ENCODE measurements at regions not wholly inside any gene's neighbourhood (a gene's known extent, or its start where the extent isn't known, plus 50 kb on each side); places are given as distances from the start of the nearest gene placed in this dataset.
A peak's percentile ranks its signal among the peaks of the same experiment; 100 is the strongest.

- peaks cover 0 to 16% (median 0%) of the 10 kb centered on the region in 3 donors for H3K4me1 ChIP-seq (ENCODE audit: control insufficient read depth in 2 of 3, insufficient read depth in 2 of 3, low read depth in 1 of 3, low read length in 3 of 3)
- H3K27me3 ChIP-seq (ENCODE audit: control insufficient read depth, insufficient read depth, low read length) = no peaks in the 10 kb centered on the region
- no peak for FAIRE-seq
- TF ChIP-seq CTCF (IDR thresholded peaks at IDR 0.05; ENCODE audit: borderline replicate concordance, extremely low read depth, insufficient read depth) = no peak
- peak overlapping the region; percentile 2 to 55 for H3K27ac ChIP-seq (ENCODE audit: low read depth in 2 of 2, low read length in 2 of 2)
- peak in 4 of 5 donors; percentile 66 to 86 (median 76) for DNase-seq
- no peak overlapping the region for H3K9ac ChIP-seq (ENCODE audit: low read length in 3 of 3)
- H3K36me3 ChIP-seq (ENCODE audit: control insufficient read depth in 2 of 3, insufficient read depth in 3 of 3, low read length in 3 of 3) = no peaks in the 10 kb centered on the region
- no peaks in the 10 kb centered on the region for H3K9me3 ChIP-seq (ENCODE audit: control insufficient read depth in 2 of 3, insufficient read depth in 1 of 3, low read length in 3 of 3)
- H3K4me3 ChIP-seq (ENCODE audit: low read length in 3 of 3) = no peak overlapping the region
- intact Hi-C loops (cut with DNase I) = no loop called here
These were observed 57.5 kb upstream of the WDR1 start for GRCh38 chr4:10173754-10174749.

- H3K36me3 ChIP-seq (ENCODE audit: control insufficient read depth in 2 of 3, insufficient read depth in 3 of 3, low read length in 3 of 3) = no peaks in the 10 kb centered on the region
- FAIRE-seq (no peak), DNase-seq (peak in 3 of 5 donors; percentile 48 to 77 (median 74))
- H3K27me3 ChIP-seq (ENCODE audit: control insufficient read depth, insufficient read depth, low read length) = no peaks in the 10 kb centered on the region
- no peak overlapping the region for H3K9ac ChIP-seq (ENCODE audit: low read length in 3 of 3)
- H3K4me3 ChIP-seq (ENCODE audit: low read length in 3 of 3) = no peak overlapping the region
- intact Hi-C loops (cut with DNase I) = no loop called here
- no peak for TF ChIP-seq CTCF (IDR thresholded peaks at IDR 0.05; ENCODE audit: borderline replicate concordance, extremely low read depth, insufficient read depth)
- H3K9me3 ChIP-seq (ENCODE audit: control insufficient read depth in 2 of 3, insufficient read depth in 1 of 3, low read length in 3 of 3) = no peaks in the 10 kb centered on the region
- H3K4me1 ChIP-seq (ENCODE audit: control insufficient read depth in 2 of 3, insufficient read depth in 2 of 3, low read depth in 1 of 3, low read length in 3 of 3) = peaks cover 0 to 16% (median 0%) of the 10 kb centered on the region in 3 donors
- H3K27ac ChIP-seq (ENCODE audit: low read depth in 2 of 2, low read length in 2 of 2) = peak overlapping the region in 1 of 2 donors; percentile 66
These were observed 56.6 kb upstream of the WDR1 start for GRCh38 chr4:10173037-10173753.

GRCh38 chr4:10172278-10172921 lies 55.8 kb upstream of the WDR1 start:
- H3K9me3 ChIP-seq (ENCODE audit: control insufficient read depth in 2 of 3, insufficient read depth in 1 of 3, low read length in 3 of 3) = no peaks in the 10 kb centered on the region
- no peak overlapping the region for H3K9ac ChIP-seq (ENCODE audit: low read length in 3 of 3)
- intact Hi-C loops (cut with DNase I) = no loop called here
- no peak overlapping the region for H3K4me3 ChIP-seq (ENCODE audit: low read length in 3 of 3)
- FAIRE-seq = no peak
- H3K36me3 ChIP-seq (ENCODE audit: control insufficient read depth in 2 of 3, insufficient read depth in 3 of 3, low read length in 3 of 3) = no peaks in the 10 kb centered on the region
- no peaks in the 10 kb centered on the region for H3K27me3 ChIP-seq (ENCODE audit: control insufficient read depth, insufficient read depth, low read length)
- peak in 2 of 5 donors; percentile 21 to 50 for DNase-seq
- peak overlapping the region in 1 of 2 donors; percentile 29 for H3K27ac ChIP-seq (ENCODE audit: low read depth in 2 of 2, low read length in 2 of 2)
- no peak for TF ChIP-seq CTCF (IDR thresholded peaks at IDR 0.05; ENCODE audit: borderline replicate concordance, extremely low read depth, insufficient read depth)
- peaks cover 0 to 16% (median 0%) of the 10 kb centered on the region in 3 donors for H3K4me1 ChIP-seq (ENCODE audit: control insufficient read depth in 2 of 3, insufficient read depth in 2 of 3, low read depth in 1 of 3, low read length in 3 of 3)
